Breast epithelium (tissue), 4 donors: ENCODE measurements at regions not wholly inside any gene's neighbourhood (a gene's known extent, or its start where the extent isn't known, plus 50 kb on each side); places are given as distances from the start of the nearest gene placed in this dataset.
A peak's percentile ranks its signal among the peaks of the same experiment; 100 is the strongest.

Experiments
- DNase-seq, 2 donors: peaks; one replicate each; pipeline ENCODE4 v3.0.0-alpha.2; 2019; ENCODE audit warnings: low spot score in 2 of 2
- H3K27ac ChIP-seq, 2 donors: fragments of 200-600 bp; sonication (generic) in 1 of 2; one replicate each; pipeline ENCODE4 v1.5.1; 2016 to 2019; ENCODE audit warnings: mild to moderate bottlenecking in 1 of 2
- H3K27me3 ChIP-seq, 2 donors: fragments of 200-600 bp; sonication (generic) in 1 of 2; one replicate each; pipeline versions ENCODE4 v1.5.1 to v1.6.0; 2017 to 2019; ENCODE audit warnings: control low read depth in 1 of 2, mild to moderate bottlenecking in 1 of 2
- H3K36me3 ChIP-seq: fragments of 200-600 bp; one replicate; pipeline ENCODE4 v1.5.1; 2019
- H3K4me1 ChIP-seq, 2 donors: fragments of 200-600 bp; sonication (generic); one replicate each; pipeline ENCODE4 v1.5.1; 2016 to 2019; ENCODE audit warnings: control low read depth in 1 of 2
- H3K4me3 ChIP-seq, 3 donors: fragments of 200-600 bp; sonication (generic); 1 replicate in 2 of 3; 2 replicates in 1 of 3; pipeline ENCODE4 v1.5.1; 2016 to 2019; ENCODE audit warnings: mild to moderate bottlenecking in 3 of 3, moderate library complexity in 2 of 3
- H3K9me3 ChIP-seq, 2 donors: fragments of 200-600 bp; sonication (generic) in 1 of 2; one replicate each; pipeline ENCODE4 v1.5.1; 2016 to 2019; ENCODE audit warnings: control low read depth in 1 of 2
- POLR2A ChIP-seq: fragments of 450-650 bp; IDR thresholded peaks from one replicate; pipeline ENCODE4 v1.6.1; 2016; ENCODE audit warnings: antibody characterized with exemption, mild to moderate bottlenecking, moderate library complexity
- POLR2AphosphoS5 ChIP-seq, 3 donors: sonication (generic); formaldehyde crosslinking; IDR thresholded peaks; one replicate each; pipeline ENCODE4 v1.6.1; 2017; ENCODE audit warnings: antibody characterized with exemption in 3 of 3
- intact Hi-C: fragments of 100-400 bp; cut with DNase I; formaldehyde crosslinking; loops from one replicate; pipeline ENCODE4 v1.15.1; 2023; ENCODE audit warnings: low total_unique reads
- TF ChIP-seq, protein P1 (sequence below), 3 donors: fragments of 450-650 bp; IDR thresholded peaks; one replicate each; pipeline ENCODE4 v1.5.1; 2016 to 2017; ENCODE audit warnings: antibody characterized with exemption in 3 of 3, mild to moderate bottlenecking in 3 of 3, moderate library complexity in 3 of 3

DNA sequence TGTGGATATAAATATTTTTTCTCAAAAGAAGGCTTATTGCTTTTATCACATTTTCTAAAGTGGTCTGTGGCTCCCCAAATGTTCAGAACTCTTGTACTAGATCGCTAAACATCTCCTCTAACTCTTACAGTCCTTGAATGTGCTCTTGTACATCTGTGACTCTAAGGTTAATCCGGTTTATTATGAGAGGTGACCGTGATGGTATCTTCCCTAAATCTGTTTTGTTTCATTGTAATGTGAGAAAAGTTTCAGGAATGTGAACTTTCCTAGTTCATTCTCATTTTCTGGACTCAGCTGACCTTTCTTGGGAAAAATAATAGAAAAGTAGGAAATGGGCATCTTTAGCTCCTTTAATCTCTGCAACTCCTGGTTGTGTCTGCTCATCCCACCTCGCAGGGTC, 94.5 kb upstream of the CD180 start:
- DNase-seq = no peak
- TF ChIP-seq, protein P1, sequence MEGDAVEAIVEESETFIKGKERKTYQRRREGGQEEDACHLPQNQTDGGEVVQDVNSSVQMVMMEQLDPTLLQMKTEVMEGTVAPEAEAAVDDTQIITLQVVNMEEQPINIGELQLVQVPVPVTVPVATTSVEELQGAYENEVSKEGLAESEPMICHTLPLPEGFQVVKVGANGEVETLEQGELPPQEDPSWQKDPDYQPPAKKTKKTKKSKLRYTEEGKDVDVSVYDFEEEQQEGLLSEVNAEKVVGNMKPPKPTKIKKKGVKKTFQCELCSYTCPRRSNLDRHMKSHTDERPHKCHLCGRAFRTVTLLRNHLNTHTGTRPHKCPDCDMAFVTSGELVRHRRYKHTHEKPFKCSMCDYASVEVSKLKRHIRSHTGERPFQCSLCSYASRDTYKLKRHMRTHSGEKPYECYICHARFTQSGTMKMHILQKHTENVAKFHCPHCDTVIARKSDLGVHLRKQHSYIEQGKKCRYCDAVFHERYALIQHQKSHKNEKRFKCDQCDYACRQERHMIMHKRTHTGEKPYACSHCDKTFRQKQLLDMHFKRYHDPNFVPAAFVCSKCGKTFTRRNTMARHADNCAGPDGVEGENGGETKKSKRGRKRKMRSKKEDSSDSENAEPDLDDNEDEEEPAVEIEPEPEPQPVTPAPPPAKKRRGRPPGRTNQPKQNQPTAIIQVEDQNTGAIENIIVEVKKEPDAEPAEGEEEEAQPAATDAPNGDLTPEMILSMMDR (IDR thresholded peaks at IDR 0.05) = no peak
- TF ChIP-seq POLR2AphosphoS5 (IDR thresholded peaks at IDR 0.05) (no peak), POLR2A (no peak)
- no peak overlapping the region for H3K4me3 ChIP-seq
- peak overlapping the region in 1 of 2 donors; percentile 46 for H3K27ac ChIP-seq
- H3K4me1 ChIP-seq = no peaks in the 10 kb centered on the region
- intact Hi-C loops = no loop called here
- H3K36me3 ChIP-seq = no peaks in the 10 kb centered on the region
- H3K9me3 ChIP-seq = no peaks in the 10 kb centered on the region
- no peaks in the 10 kb centered on the region for H3K27me3 ChIP-seq

DNA sequence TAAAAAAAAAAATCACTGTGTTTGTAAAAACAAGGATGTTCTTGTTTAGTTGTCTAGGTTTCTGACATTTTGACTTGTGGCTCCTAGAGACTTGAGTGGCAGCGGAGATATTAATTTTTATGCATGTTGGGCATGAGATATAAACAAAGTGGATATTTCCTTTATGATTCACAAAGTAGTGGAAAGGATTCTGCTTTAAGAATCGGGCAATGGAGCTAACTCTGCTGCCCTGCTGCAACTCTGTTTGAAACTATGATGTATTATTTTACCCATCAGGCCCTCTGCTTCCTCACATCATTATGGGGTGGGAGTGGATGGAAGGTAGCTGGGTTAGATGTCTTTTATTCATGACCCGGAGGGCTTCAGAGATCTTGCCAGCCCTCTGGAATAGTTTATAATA, 94.1 kb upstream of the CD180 start:
- H3K4me3 ChIP-seq = no peak overlapping the region
- no peaks in the 10 kb centered on the region for H3K4me1 ChIP-seq
- DNase-seq = no peak
- intact Hi-C loops = no loop called here
- H3K9me3 ChIP-seq = no peaks in the 10 kb centered on the region
- TF ChIP-seq POLR2AphosphoS5 (IDR thresholded peaks at IDR 0.05) = no peak
- TF ChIP-seq, protein P1 (IDR thresholded peaks at IDR 0.05) = no peak
- TF ChIP-seq POLR2A = no peak
- H3K36me3 ChIP-seq = no peaks in the 10 kb centered on the region
- H3K27ac ChIP-seq = peak overlapping the region in 1 of 2 donors; percentile 46
- H3K27me3 ChIP-seq = no peaks in the 10 kb centered on the region

DNA sequence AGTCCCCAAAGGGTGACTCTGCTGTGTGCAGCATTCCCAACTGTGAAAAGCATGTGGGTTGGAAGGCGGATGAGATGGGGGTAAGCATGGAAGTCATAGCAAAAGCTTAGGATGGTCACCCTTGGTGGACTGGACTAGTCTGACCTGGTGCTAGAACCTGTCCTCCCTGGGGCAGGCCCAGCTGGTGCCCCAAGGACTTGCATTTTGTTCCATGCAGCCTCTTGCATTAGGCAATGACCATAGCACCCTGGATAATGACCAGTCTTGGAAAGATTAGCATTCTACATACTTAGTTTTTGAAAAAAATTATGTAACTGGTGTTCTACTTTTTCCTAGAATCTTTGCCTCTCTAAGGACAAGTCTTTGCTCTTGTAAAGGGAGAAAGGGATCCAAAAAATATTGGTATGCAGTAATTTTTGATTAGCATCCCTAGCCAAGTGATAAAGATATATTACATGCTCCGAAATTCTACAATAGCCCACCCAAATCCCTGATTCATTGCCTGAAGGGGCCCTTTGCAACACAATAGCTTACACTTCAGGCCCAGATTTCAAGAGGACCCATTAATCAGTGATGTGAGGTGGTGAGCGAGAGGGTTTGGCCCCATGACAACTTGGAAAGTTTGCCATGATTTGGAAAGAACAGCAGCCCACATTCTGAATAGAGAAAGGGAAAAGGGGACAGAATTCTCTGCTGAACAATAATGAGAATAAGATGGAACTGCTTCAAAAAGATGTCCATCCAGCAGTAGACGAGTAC, 93.3 kb upstream of the CD180 start:
- peak in 1 of 2 donors; percentile 49 for DNase-seq
- no peaks in the 10 kb centered on the region for H3K9me3 ChIP-seq
- TF ChIP-seq POLR2AphosphoS5 (IDR thresholded peaks at IDR 0.05) (peak; percentile 56 to 96 (median 60)), POLR2A (no peak)
- intact Hi-C loops = no loop called here
- no peaks in the 10 kb centered on the region for H3K36me3 ChIP-seq
- no peaks in the 10 kb centered on the region for H3K4me1 ChIP-seq
- no peaks in the 10 kb centered on the region for H3K27me3 ChIP-seq
- peak overlapping the region; percentile 22 to 46 for H3K27ac ChIP-seq
- H3K4me3 ChIP-seq = no peak overlapping the region

DNA sequence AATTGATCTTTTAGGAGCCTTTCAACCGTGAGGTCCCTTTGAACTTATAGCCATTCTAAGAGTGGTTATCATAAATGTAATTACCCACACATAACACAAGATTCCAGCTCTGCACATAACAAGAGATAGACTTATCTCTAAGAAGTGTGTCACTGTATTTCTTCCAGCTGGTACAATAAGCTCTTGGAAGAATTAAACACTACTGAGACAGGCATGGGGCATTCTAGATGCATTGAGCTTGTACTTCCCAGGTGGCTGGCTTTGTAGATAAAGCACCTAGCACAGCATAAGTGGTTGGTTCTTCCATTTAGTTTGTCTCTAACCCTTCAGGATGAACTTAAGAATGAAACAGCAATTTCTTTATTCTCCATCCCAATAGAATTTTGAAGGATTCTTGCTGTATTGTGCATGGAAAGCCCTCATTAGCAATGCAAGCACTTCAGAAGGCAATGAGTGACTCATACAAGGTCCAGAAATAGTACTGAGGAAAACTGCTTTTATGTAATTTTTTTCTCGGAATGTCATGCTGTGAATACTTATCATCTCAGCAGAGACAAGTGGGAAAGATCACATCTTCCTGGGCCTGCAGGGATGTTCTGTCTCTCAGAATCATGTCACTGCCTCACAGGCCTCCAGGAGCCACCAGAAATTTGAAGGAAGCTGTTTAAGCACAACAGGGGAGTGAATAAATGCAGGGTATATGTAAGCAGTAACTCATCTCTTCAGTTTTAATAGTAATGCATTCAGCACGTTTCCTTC, 91.1 kb upstream of the CD180 start:
- H3K9me3 ChIP-seq = no peaks in the 10 kb centered on the region
- no peak for DNase-seq
- TF ChIP-seq POLR2AphosphoS5 (IDR thresholded peaks at IDR 0.05) = no peak
- TF ChIP-seq POLR2A = no peak
- TF ChIP-seq, protein P1 (IDR thresholded peaks at IDR 0.05) = no peak
- no peak overlapping the region for H3K27ac ChIP-seq
- H3K36me3 ChIP-seq = no peaks in the 10 kb centered on the region
- H3K4me3 ChIP-seq = no peak overlapping the region
- H3K4me1 ChIP-seq = no peaks in the 10 kb centered on the region
- intact Hi-C loops = no loop called here
- no peaks in the 10 kb centered on the region for H3K27me3 ChIP-seq

DNA sequence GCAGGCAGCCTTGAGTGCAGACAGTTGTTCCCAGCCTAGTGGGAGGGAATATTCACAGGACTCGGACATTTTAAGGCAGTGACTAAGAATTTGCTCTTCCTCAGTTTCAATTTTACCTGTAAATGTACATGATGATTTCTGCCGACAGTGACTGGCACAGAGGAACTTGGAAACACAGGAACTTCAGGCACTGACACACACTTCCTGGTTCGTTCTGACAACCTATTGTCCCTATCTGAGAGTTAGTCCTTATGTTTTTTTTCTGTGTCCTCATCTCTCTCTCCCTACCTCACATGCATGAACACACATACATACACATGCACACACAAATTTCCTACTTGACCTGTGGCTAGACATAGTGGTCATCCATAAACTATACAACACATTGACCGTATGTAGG, 89.4 kb upstream of the CD180 start:
- TF ChIP-seq POLR2A = no peak
- TF ChIP-seq POLR2AphosphoS5 (IDR thresholded peaks at IDR 0.05) = no peak
- TF ChIP-seq, protein P1 (IDR thresholded peaks at IDR 0.05) = no peak
- Histone ChIP-seq H3K9me3 (no peaks in the 10 kb centered on the region), H3K27me3 (no peaks in the 10 kb centered on the region), H3K27ac (no peak overlapping the region), H3K4me1 (no peaks in the 10 kb centered on the region), H3K36me3 (no peaks in the 10 kb centered on the region), H3K4me3 (no peak overlapping the region)
- intact Hi-C loops = no loop called here
- DNase-seq = no peak
